ENCODE measurements at regions not wholly inside any gene's neighbourhood (a gene's known extent, or its start where the extent isn't known, plus 50 kb on each side); places are given as distances from the start of the nearest gene placed in this dataset.

GRCh38 chr1:78231477-78231876 is 185.7 kb downstream of the GIPC2 start:
- Histone ChIP-seq H3K4me3 (ENCODE audit: low read length) (no peak overlapping the region), H3K36me3 (replicated peaks; ENCODE audit: low read depth, low read length) (no peaks in the 10 kb centered on the region), H2AFZ (ENCODE audit: low read depth, low read length) (no peak overlapping the region), H3K9ac (ENCODE audit: low read length) (no peak overlapping the region), H3K27ac (ENCODE audit: low read length) (no peak overlapping the region), H3K4me1 (ENCODE audit: low read length) (no peaks in the 10 kb centered on the region), H3K4me2 (ENCODE audit: low read length) (no peak overlapping the region), H4K20me1 (ENCODE audit: insufficient read depth, low read length) (no peaks in the 10 kb centered on the region), H3K9me3 (ENCODE audit: insufficient read depth, low read length) (no peaks in the 10 kb centered on the region), H3K79me2 (ENCODE audit: low read length) (no peaks in the 10 kb centered on the region), H3K27me3 (ENCODE audit: low read depth, low read length) (no peaks in the 10 kb centered on the region)
- no peak for TF ChIP-seq CTCF (IDR thresholded peaks at IDR 0.05; ENCODE audit: low read depth, low read length)

- no peaks in the 10 kb centered on the region for H3K79me2 ChIP-seq (ENCODE audit: low read length)
- H4K20me1 ChIP-seq (ENCODE audit: insufficient read depth, low read length), result no peaks in the 10 kb centered on the region
- H3K4me3 ChIP-seq (ENCODE audit: low read length), result no peak overlapping the region
- no peak overlapping the region for H3K4me2 ChIP-seq (ENCODE audit: low read length)
- H2AFZ ChIP-seq (ENCODE audit: low read depth, low read length), result no peak overlapping the region
- H3K9me3 ChIP-seq (ENCODE audit: insufficient read depth, low read length), result no peaks in the 10 kb centered on the region
- H3K4me1 ChIP-seq (ENCODE audit: low read length), result no peaks in the 10 kb centered on the region
- no peak overlapping the region for H3K9ac ChIP-seq (ENCODE audit: low read length)
- TF ChIP-seq EZH2phosphoT487 (IDR thresholded peaks at IDR 0.05; ENCODE audit: low read depth) (no peak), CTCF (IDR thresholded peaks at IDR 0.05; ENCODE audit: low read depth, low read length) (no peak)
- no peaks in the 10 kb centered on the region for H3K36me3 ChIP-seq (replicated peaks; ENCODE audit: low read depth, low read length)
- no peaks in the 10 kb centered on the region for H3K27me3 ChIP-seq (ENCODE audit: low read depth, low read length)
- no peak overlapping the region for H3K27ac ChIP-seq (ENCODE audit: low read length)
Observed at GRCh38 chr1:78231894-78232293, 186.1 kb downstream of the GIPC2 start.

DNA sequence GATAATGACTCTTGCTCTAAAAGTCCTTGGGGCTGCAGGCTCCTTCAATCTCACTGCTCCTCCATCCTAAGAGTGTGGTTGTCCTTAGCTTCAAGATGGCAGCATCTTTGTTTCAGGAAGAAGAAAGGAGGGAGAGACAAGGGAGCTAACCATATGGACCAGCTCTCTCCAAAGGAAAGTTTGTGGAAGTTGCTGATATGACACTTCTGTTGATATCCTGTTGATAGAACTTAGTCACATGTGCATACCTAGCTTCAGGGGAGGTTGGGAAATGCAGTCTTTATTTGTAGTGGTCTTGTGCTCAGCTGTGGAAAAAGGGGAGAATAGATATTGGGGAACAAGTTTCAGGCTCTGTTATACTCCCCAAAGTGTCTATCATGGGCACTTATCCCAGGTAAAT is 186.9 kb downstream of the GIPC2 start:
- TF ChIP-seq CTCF (IDR thresholded peaks at IDR 0.05; ENCODE audit: low read depth, low read length) (no peak), EZH2phosphoT487 (IDR thresholded peaks at IDR 0.05; ENCODE audit: low read depth) (no peak)
- Histone ChIP-seq H3K79me2 (ENCODE audit: low read length) (no peaks in the 10 kb centered on the region), H3K4me2 (ENCODE audit: low read length) (no peak overlapping the region), H3K27ac (ENCODE audit: low read length) (no peak overlapping the region), H3K9me3 (ENCODE audit: insufficient read depth, low read length) (no peaks in the 10 kb centered on the region), H4K20me1 (ENCODE audit: insufficient read depth, low read length) (no peaks in the 10 kb centered on the region), H3K4me3 (ENCODE audit: low read length) (no peak overlapping the region), H3K36me3 (replicated peaks; ENCODE audit: low read depth, low read length) (no peaks in the 10 kb centered on the region), H3K4me1 (ENCODE audit: low read length) (no peaks in the 10 kb centered on the region), H3K27me3 (ENCODE audit: low read depth, low read length) (no peaks in the 10 kb centered on the region), H3K9ac (ENCODE audit: low read length) (no peak overlapping the region), H2AFZ (ENCODE audit: low read depth, low read length) (no peak overlapping the region)

DNA sequence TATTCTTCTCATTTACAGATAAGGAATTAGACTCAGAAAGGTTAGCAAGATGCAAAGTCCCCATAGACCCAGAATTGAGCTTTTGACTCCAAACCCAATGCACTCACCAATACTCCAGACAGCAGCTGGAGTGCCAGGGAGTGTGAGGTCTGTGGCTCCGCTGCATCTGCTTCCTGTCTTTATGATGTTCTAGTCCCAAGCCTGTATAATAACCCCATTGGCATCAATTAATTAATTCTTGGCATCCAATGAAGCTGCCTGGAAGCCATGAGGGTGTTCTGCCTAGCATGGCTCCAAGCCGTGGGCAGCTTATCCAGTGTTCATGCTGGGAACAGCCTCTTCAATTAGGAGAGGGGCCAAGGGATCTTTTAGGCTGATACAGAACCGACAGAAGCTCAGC is 188.7 kb downstream of the GIPC2 start:
- no peak for TF ChIP-seq CTCF (IDR thresholded peaks at IDR 0.05; ENCODE audit: low read depth, low read length)
- no peak for TF ChIP-seq EZH2phosphoT487 (IDR thresholded peaks at IDR 0.05; ENCODE audit: low read depth)
- Histone ChIP-seq H3K9ac (ENCODE audit: low read length) (no peak overlapping the region), H3K27me3 (ENCODE audit: low read depth, low read length) (no peaks in the 10 kb centered on the region), H3K4me2 (ENCODE audit: low read length) (no peak overlapping the region), H3K27ac (ENCODE audit: low read length) (no peak overlapping the region), H3K36me3 (replicated peaks; ENCODE audit: low read depth, low read length) (no peaks in the 10 kb centered on the region), H3K4me1 (ENCODE audit: low read length) (no peaks in the 10 kb centered on the region), H2AFZ (ENCODE audit: low read depth, low read length) (no peak overlapping the region), H3K79me2 (ENCODE audit: low read length) (no peaks in the 10 kb centered on the region), H4K20me1 (ENCODE audit: insufficient read depth, low read length) (no peaks in the 10 kb centered on the region), H3K9me3 (ENCODE audit: insufficient read depth, low read length) (no peaks in the 10 kb centered on the region), H3K4me3 (ENCODE audit: low read length) (no peak overlapping the region)

All from OCI-LY3 (cell line).